ENCODE measurements at regions not wholly inside any gene's neighbourhood (a gene's known extent, or its start where the extent isn't known, plus 50 kb on each side); places are given as distances from the start of the nearest gene placed in this dataset.

GRCh38 chr2:142745691-142746090 is 131.8 kb upstream of the KYNU start:
- Histone ChIP-seq H3K27me3 (no peaks in the 10 kb centered on the region), H3K4me3 (no peak overlapping the region), H3K4me1 (no peaks in the 10 kb centered on the region), H3K9me3 (no peaks in the 10 kb centered on the region), H3K27ac (no peak overlapping the region), H3K36me3 (no peaks in the 10 kb centered on the region)
- no peak for ATAC-seq
- in situ Hi-C loops (cut with MboI; ENCODE audit: low sequenced_read_pairs in 4 of 4) (no loop called here), intact Hi-C loops (cut with DNase I; ENCODE audit: low total_unique reads) (no loop called here)
- DNase-seq, result no peak
- TF ChIP-seq CTCF (IDR thresholded peaks at IDR 0.05 in 4 of 5, conservative IDR thresholded peaks at IDR 0.05 in 1 of 5) (no peak), POLR2A (IDR thresholded peaks at IDR 0.05) (no peak)

- Histone ChIP-seq H3K4me1 (no peaks in the 10 kb centered on the region), H3K36me3 (no peaks in the 10 kb centered on the region), H3K4me3 (no peak overlapping the region), H3K27ac (no peak overlapping the region), H3K9me3 (no peaks in the 10 kb centered on the region), H3K27me3 (no peaks in the 10 kb centered on the region)
- DNase-seq (no peak), ATAC-seq (no peak)
- in situ Hi-C loops (cut with MboI; ENCODE audit: low sequenced_read_pairs in 4 of 4) (no loop called here), intact Hi-C loops (cut with DNase I; ENCODE audit: low total_unique reads) (no loop called here)
- no peak for TF ChIP-seq CTCF (IDR thresholded peaks at IDR 0.05 in 4 of 5, conservative IDR thresholded peaks at IDR 0.05 in 1 of 5)
- no peak for TF ChIP-seq POLR2A (IDR thresholded peaks at IDR 0.05)
Measured at GRCh38 chr2:142742371-142743214, 134.9 kb upstream of the KYNU start.

GRCh38 chr2:142741764-142742269 is 135.6 kb upstream of the KYNU start:
- Histone ChIP-seq H3K4me3 (no peak overlapping the region), H3K36me3 (no peaks in the 10 kb centered on the region), H3K27ac (no peak overlapping the region), H3K4me1 (no peaks in the 10 kb centered on the region), H3K9me3 (no peaks in the 10 kb centered on the region), H3K27me3 (no peaks in the 10 kb centered on the region)
- in situ Hi-C loops (cut with MboI; ENCODE audit: low sequenced_read_pairs in 4 of 4), result no loop called here
- intact Hi-C loops (cut with DNase I; ENCODE audit: low total_unique reads), result no loop called here
- no peak for ATAC-seq
- no peak for DNase-seq
- TF ChIP-seq CTCF (IDR thresholded peaks at IDR 0.05 in 4 of 5, conservative IDR thresholded peaks at IDR 0.05 in 1 of 5), result no peak
- no peak for TF ChIP-seq POLR2A (IDR thresholded peaks at IDR 0.05)

GRCh38 chr2:142734770-142735169 is 142.7 kb upstream of the KYNU start:
- ATAC-seq, result no peak
- in situ Hi-C loops (cut with MboI; ENCODE audit: low sequenced_read_pairs in 4 of 4) (no loop called here), intact Hi-C loops (cut with DNase I; ENCODE audit: low total_unique reads) (no loop called here)
- no peak for DNase-seq
- Histone ChIP-seq H3K27me3 (no peaks in the 10 kb centered on the region), H3K9me3 (no peaks in the 10 kb centered on the region), H3K4me3 (no peak overlapping the region), H3K27ac (no peak overlapping the region), H3K36me3 (no peaks in the 10 kb centered on the region), H3K4me1 (no peaks in the 10 kb centered on the region)
- TF ChIP-seq POLR2A (IDR thresholded peaks at IDR 0.05) (no peak), CTCF (IDR thresholded peaks at IDR 0.05 in 4 of 5, conservative IDR thresholded peaks at IDR 0.05 in 1 of 5) (no peak)

Measured in gastrocnemius medialis (tissue), 4 donors.